ENCODE measurements at regions not wholly inside any gene's neighbourhood (a gene's known extent, or its start where the extent isn't known, plus 50 kb on each side); places are given as distances from the start of the nearest gene placed in this dataset.
"Not testable (repeated sequence)": the region's sequence is repeated elsewhere in the genome, so short reads cannot be mapped to it uniquely, and the experiment has no call there.

DNA sequence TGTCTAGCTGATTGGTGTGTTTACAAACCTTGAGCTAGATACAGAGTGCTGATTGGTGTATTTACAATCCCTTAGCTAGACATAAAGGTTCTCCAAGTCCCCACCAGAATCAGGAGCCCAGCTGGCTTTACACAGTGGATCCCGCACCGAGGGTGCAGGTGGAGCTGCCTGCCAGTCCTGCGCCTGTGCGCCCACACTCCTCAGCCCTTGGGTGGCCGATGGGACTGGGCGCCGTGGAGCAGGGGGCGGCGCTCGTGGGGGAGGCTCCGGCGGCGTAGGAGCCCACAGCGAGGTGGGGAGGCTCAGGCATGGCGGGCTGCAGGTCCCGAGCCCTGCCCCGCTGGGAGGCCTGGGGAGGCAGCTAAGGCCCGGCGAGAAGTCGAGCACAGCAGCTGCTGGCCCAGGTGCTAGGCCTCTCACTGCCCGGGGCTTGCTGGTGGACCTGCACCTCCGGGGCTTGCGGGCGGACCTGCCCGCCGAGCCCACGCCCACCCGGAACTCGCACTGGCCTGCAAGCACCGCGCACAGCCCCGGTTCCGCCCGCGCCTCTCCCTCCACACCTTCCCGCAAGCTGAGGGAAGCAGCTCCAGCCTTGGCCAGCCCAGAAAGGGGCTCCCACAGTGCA lies 51.0 kb upstream of the CDYL start:
- not testable (repeated sequence) for DNase-seq

DNA sequence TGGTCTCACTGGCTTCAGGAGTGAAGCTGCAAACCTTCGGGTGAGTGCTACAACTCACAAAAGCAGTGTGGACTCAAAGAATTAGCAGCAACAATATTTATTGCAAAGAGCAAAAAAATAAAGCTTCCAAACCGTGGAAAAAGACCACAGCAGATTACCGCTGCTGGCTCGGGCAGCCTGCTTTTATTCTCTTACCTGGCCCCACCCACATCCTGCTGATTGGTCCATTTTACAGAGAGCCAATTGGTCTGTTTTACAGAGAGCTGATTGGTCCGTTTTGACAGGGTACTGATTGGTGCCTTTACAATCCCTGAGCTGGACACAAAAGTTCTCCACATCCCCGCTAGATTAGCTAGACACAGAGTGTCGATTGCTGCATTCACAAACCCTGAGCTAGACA lies 51.5 kb upstream of the CDYL start:
- not testable (repeated sequence) for DNase-seq

DNA sequence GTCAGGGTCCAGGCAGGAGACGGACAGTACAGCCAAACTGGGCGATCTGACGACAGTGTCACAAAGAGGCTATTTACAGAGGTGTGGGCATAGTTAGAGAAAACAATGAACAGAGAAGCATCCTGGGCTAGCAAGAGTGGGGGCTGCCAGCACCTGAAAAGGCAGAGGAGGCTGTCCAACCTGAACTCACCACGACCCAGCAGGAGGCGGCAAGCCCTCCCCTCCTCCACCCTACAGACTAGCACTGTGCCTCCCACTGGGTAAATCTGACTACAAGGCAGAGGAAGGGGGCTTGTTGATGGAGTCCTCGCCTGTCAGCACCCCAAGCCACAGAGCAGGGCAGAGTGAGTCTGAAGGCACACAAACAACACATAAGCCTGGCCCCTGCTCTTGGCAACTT lies 52.8 kb upstream of the CDYL start:
- no peak for DNase-seq

DNA sequence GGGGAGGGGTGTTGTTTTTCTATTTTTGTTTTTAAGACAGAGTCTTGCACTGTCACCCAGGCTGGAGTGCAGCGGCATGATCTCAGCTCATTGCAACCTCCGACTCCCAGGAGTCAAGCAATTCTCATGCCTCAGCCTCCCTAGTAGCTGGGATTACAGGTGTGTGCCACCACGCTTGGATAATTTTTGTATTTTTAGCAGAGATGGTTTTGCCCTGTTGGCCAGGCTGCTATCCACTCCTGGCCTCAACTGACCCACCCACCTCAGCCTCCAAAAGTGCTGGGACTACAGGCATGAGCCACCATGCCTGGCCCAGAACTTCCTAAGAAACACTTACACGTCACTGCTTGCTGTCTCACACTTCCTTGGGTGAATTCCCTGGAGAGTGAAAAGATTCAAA lies 54.8 kb upstream of the CDYL start:
- not testable (repeated sequence) for DNase-seq

DNA sequence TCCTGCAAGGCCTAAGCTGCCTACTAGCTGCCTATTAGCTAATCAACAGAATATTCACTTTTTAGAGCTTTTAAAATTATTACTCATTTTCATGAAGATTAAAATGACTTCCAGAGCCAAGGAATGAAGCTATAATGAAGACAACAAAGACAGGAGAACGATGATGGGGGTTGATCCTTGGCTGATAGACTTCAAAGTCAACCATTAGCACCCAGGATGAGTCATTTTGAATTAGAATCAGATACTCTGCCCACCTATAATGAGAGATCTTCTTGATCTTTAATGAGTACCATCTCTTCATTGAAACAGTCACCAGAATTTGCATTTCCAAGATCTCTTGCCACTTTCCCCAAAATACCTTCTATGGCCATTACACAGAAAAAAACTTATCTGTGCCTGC lies 56.7 kb upstream of the CDYL start:
- DNase-seq = no peak

DNA sequence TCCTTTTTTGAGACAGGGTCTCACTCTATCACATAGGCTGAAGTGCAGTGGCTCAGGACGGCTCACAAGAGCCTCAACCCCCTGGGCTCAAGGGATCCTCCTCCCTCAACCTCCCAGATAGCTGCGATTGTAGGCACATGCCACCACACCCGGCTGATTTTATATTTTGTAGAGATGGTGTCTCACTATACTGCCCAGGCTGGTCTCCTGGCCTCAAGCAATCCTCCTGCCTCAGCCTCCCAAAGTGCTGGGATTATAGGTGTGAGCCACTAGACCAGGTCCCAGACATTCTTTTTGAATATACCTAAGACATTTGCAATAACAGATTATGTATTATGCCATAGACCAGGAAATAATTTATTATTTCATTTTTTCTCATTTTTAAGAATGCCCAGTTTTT lies 58.3 kb upstream of the CDYL start:
- no peak for DNase-seq

DNA sequence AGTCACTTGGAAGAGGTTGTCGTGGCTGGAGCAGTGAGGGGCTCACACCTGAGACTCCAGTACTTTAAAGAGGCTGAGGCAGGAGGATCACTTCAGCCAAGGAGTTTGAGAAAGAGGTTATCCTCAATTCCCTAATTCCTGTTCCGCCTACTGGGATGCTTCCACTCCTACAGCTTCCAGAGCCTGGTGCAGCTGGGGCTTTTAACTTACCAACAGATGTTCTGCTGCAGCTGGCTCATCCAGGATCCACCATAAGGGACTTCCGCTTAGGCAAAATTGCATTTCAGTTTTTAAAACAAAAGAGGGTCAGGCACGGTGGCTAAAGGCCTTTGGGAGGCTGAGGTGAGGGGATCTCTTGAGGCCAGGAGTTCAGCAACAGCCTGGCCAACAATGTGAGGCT lies 59.1 kb upstream of the CDYL start:
- DNase-seq = no peak

DNA sequence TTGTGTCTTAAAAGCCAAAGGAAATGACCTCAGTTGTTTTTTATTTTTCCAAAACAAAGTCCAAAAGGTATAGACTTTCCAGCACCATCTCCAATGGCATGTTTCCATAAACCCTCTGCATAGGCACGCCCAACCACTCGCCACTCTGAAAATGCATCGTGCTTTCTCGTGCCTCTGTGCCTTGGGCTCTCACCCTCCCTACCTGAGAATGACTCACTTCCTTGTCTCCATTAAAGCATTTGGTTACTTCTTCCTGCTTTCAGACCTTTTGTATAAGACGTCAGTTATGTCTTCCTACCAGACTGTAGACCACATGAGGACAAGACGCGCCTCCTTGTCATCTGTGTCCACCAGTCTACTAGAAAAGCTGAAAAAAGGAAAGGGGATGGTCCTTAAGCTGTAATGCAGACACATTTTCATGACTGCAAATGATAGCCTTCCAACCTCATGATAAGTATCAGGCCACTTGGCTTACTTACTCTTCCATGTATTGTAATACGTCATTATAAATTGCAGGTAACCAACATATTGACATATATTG lies 61.2 kb upstream of the CDYL start:
- no peak for DNase-seq

DNA sequence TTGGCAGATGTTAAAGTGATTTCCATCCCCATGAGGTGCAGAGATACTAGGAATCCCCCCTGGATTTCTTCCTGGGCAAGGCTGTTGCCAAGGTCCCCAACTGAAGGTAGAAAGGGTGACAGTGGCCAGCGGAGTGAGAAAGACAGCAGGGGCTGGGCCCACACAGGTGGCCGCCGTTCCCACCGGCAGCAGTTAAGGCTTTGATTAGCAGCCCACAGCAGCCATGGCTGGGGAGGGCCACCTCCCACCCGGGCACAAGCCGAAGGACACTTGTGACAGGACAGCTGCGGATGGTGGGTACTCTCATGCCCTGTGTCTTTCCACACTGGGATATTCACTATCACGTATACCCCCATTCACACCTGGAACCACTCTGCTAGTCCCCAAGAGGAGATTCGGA lies 63.9 kb upstream of the CDYL start:
- no peak for DNase-seq

DNA sequence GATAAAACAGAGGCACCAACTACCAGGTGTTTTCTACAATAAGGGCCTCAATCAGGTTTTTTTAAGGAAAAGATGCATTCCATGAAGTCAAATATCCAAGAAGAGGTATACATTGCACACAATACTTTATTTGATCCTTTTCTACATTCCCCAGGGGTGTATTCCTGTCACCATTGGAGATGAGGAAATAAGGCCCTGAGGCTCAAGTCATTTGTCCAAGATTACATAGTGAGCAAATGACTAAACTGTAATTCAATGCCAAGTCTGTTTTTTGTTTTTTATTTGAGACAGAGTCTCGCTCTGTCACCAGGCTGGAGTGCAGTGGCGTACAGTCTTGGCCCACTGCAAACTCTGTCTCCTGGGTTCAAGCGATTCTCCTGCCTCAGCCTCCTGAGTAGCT lies 69.2 kb upstream of the CDYL start:
- DNase-seq = no peak

DNA sequence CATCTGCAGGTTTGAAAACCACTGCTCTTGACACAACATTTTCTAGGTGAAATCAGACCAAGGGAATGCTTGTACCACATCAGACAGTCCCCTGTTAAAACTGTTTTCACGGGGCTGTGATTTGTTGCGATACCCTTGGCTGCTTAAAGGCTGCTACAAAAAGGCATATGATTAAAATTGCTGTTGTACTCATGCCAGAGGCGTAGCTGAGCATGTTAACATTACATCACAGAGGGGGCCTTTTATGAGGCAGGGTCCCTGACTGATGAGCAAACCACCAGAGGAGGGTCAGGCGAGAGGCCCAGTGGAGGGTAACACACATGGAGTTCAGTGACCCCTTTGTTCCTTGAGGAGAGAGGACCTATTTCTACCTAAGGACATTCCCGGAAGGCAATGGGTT lies 70.4 kb upstream of the CDYL start:
- no peak for DNase-seq

DNA sequence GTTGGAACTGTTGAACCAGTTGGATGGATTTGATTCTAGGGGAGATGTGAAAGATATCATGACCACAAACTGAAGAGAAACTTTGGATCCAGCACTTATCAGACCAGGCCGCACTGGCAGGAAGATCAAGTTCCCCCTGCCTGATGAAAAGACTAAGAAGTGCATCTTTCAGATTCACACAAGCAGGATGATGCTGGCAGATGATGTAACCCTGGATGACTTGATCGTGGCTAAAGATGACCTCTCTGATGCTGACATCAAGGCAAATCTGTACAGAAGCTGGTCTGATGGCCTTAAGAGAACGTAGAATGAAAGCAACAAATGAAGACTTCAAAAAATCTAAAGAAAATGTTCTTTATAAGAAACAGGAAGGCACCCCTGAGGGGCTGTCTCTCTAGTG lies 72.8 kb upstream of the CDYL start:
- DNase-seq = no peak

DNA sequence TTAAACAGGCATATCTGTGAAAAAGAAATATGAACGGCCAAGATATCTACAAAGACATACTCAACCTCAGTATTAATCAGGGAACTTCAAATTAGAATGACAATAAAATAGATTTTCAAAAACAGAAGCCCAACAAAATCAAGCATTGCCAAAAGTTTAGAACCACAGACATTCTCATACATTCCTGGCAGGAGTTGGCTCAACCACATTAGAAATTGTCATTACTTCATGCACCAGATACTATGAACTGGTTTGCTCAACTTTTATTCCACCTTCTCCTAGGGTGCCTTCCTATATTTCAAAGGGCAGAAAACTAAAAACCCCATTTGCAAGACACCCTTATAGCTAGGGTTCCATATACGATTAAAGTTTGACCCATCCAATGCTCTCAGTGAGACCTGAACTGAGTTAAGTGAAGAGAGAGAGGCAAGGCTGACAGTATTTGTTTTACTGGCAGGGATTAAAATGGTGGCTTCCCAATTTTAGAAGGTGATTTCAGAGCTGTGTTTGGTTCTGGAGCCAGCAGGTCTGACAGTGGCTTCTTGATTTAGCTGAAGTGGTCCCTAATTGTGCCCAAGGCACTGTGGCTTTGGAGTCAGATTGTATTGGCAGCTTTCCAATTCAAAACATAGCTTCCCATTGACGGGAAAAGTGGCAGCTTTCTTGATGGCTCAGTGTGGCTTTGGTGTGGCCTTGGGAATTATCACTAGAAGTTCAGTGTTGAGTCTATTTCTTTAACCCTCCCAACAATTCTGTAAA lies 77.1 kb upstream of the CDYL start:
- no peak for DNase-seq

DNA sequence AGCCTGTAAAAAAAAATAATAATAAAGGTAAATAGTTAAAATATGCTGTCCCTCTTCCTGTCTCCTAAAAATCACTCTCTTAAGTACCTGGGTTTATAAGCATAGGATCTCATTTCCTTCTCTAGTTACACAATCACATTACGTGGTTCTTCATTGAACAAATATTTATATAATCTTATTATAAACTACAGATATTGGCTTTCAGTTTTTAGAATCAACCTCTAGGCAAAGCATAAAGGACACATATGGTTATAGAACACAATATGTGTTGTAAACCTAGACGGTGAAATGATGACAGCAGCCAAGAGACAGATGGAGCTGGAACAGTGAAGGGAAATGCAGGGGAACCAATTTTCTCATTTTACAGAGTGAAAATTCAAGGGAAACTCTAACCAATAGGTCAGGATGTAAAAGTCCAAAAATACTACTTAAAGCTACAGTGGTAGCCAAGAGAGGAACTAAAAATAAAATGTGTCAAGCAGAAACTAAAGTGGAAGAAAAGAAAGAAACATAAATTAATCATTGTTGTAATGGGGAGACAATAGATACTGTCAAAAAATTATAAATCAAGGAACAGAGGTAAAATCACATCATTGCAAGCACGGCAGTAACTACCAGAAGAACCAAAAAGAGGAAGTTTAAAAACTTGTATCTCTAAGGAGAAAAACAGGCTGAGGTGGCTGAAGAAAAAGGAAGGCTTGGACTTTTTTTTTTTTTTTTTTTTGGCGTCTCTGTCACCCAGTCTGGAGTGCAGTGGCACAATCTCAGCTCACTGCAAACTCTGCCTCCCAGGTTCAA lies 82.8 kb upstream of the CDYL start:
- no peak for DNase-seq

DNA sequence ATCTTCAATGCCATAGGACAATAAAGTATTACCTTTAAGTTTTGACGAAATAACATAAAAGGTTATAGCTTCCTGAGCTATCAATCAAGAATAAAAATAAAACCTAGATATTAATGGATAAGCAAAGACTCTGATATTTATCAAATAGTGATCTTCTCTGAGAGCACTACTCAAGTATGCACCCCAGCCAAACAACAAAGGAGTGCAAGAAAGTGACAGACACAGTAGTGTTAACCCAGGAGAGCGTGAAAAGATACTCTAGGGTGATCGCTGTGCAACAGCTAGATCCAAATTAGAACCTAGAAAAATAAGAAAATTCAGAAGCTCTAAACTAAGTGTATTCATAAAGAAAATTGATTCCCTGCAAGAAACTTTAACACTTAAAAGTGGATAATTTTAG lies 83.5 kb upstream of the CDYL start:
- no peak for DNase-seq

DNA sequence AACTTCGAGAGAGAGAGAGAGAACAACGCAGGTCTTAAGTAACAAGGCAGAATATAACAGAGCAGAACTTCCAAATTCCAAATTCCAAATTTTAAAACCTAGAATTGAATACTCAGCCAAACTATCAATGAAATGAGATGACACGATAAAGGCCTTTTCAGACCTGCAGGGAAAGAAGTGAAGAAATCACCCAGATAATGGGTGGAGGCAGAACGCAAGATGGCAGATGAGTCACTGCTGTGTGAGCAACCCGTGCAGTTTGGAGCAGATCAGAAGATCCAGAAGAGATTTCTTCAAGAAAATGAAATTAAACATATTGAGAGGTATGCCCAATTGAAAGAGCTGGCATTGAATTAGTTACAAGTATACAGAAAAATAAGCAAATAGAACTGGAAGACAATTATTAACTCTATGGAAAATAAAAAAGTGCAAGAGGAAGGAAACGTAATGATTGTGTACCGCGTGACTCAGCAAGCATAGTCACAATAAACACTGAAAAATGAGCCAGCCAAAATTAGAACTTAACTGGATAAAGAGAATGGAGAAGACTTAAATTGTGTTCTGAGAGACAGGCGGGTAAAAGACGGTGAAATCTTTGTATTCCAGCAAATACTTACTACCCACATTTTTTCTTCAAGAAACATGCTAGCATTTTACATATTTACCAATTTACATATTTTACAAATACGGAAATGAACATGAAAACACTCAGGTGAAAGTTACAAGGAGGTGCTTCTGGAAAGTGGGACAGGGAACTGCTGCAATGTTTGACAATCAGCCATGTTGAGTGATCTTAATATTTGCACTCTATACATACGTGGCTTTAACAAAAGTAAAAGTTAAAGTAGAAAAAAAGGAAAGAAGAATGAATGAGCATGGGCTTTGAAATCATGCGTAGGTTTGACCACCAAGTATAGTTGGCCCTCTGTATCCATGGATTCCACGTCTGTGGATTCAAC lies 87.9 kb upstream of the CDYL start:
- DNase-seq = no peak

DNA sequence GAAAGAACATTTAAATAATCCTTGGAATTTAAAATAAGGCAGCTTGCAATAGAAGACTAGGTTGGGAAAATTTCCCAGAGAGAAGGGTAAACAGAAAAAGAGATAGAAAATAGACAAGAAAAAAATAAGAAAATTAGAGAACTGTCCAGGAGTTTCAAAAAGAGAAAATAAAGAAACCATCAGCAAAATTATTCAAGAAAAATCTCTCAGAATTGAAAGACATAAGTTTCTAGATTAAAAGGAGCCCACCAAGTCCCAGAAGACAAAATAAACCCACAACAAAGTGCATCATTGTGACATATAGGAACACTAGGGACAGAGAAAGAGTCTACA lies 88.6 kb upstream of the CDYL start:
- no peak for DNase-seq

DNA sequence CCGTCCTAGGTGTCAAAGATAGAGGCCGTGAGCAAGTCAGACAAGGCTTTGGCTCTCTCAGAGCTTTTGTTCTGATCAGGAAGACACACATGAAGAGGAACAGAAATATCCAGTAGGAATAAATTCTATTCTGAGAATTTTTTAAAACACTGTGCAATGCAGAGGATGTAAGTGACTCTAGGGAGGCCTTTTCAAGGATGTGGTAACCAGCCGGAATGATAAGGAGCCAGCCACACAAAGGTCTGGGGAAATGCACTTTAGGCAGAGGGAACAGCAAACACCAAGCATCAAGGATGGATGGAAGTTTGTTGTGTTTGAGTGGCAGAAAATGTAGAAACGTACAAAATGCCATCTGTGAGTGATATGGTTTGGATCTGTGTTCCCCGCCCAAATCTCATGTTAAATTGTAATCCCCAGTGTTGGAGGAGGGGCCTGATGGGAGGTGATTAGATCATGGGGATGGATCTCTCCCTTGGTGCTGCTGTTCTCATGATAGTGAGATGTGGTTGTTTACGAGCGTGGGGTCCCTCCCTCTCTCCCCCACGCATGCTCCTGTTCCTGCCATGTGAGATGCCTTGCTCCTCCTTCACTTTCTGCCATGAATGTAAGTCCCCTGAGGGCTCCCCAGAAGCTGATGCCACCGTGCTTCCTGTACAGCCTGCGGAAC lies 93.6 kb upstream of the CDYL start:
- no peak for DNase-seq

DNA sequence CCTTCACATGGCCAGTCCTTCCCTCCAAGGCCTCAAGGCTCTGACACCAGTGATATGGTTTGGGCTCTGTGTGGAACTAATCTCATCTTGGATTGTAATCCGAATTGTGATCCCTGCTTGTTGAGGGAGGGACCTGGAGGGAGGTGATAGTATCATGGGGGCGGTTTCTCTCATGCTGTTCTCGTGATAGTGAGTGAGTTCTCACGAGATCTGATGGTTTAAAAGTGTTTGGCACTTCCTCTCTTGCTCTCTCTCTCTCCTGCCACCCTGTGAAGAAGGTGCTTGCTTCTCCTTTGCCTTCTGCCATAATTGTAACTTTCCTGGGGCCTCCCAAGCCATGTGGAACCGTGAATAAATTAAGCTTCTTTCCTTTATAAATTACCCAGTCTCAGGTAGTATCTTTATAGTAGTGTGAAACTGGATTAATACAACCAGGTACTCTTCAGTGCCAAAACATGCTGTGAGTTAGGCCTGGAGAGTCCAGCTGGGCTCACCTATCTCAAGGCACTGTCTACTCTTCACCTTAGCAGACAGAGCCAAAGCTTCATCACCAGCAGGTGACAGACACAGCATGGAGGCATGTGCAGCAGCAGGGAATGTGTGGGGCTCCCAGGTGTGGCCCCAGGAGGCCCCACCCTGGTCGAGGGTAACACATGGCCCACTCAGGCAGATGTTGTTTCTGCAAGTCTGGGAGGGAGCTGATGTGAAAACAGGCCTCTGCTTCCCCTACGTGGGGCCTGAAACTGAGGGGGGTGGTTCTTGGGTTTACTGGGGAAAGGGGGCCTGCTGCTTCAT lies 97.5 kb upstream of the CDYL start:
- no peak for DNase-seq

DNA sequence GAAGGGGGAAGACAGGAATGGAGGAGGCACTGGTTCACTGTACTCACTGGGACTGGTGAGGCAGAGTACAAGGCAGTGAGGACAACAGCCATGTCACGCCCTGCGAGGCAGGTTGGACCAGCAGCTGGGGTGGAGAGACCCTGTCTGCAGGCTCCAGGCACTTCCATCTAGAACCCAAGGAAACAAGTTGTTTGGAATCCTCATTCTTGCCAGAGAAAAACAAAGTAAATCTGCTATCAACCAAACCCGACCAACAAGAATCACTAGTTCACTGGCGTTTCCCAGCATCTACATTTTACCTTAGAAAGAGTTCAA lies 98.5 kb upstream of the CDYL start:
- DNase-seq = no peak

DNA sequence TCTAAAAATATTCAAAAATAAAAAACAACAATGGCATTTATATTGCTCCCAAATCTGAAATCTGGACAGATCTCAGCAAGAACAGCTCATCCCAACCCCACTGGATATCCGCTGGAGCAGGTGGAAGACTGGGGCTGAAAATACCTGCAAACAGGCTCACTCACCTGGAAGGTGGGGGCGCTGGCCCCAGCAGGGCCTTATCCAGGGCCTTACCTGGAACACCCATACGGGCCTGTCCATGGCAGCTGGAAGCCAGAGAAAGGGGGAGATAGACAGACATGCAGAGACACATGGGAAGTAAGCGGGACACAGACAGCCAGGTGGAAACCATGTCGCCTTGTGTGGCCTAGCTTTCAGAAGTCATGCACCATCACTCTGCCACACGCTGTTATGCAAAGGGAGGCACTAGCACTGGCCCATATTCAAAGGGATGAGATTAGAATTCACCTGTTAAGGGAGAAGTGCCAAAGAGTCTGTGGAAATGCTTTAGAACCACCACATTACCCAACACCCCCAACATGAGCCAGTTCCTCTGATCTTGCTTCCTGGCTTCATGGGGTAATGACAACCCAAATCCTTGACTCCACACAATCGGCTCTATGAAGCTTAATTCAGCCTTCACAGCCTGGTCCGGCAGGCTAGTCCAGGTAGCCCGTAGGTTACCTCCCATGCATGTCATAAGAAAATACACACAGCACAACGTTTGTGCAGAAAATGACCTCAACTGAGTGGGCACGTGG lies 99.0 kb upstream of the CDYL start:
- no peak for DNase-seq

Data from NCI-H510A (cell line).